Fibroblast of lung (primary cell): ENCODE measurements at regions not wholly inside any gene's neighbourhood (a gene's known extent, or its start where the extent isn't known, plus 50 kb on each side); places are given as distances from the start of the nearest gene placed in this dataset.

Source experiments
- DNase-seq, 2 donors: peaks; one replicate each; pipeline versions ENCODE4 v3.0.0 to v3.0.0-alpha.2; 2010; ENCODE audit warnings: low read depth in 2 of 2
- H2AFZ ChIP-seq: 2 replicates; pipeline ENCODE4 v1.5.1; 2012; ENCODE audit warnings: low read length, control low read depth, inconsistent platforms
- H3K27ac ChIP-seq: 2 replicates; pipeline ENCODE4 v1.5.1; 2011; ENCODE audit warnings: low read length, control low read depth; ENCODE audit not compliant: insufficient read depth
- H3K27me3 ChIP-seq: 2 replicates; pipeline ENCODE4 v1.5.1; 2011; ENCODE audit warnings: mild to moderate bottlenecking, low read length; ENCODE audit not compliant: control insufficient read depth, insufficient read depth
- H3K36me3 ChIP-seq: 2 replicates; pipeline ENCODE4 v1.5.1; 2011; ENCODE audit warnings: low read length; ENCODE audit not compliant: control insufficient read depth, insufficient read depth
- H3K4me1 ChIP-seq: 2 replicates; pipeline ENCODE4 v1.5.1; 2011; ENCODE audit warnings: low read length; ENCODE audit not compliant: control insufficient read depth, insufficient read depth; ENCODE audit errors: extremely low read depth
- H3K4me2 ChIP-seq: 2 replicates; pipeline ENCODE4 v1.5.1; 2011; ENCODE audit warnings: low read length, control low read depth; ENCODE audit not compliant: insufficient read depth; ENCODE audit errors: extremely low read depth
- H3K4me3 ChIP-seq, 4 experiments: fragments of 200-600 bp in 1 of 4; sonication (generic) in 1 of 4; replicated peaks in 1 of 4; 2 replicates each; pipeline ENCODE4 v1.5.1; 2011 to 2016; ENCODE audit warnings: low read length in 4 of 4, low read depth in 3 of 4, mild to moderate bottlenecking in 3 of 4, control low read depth in 2 of 4, inconsistent platforms in 1 of 4, mixed read lengths in 1 of 4; ENCODE audit not compliant: insufficient read depth in 1 of 4; ENCODE audit errors: control extremely low read depth in 1 of 4
- H3K79me2 ChIP-seq: 2 replicates; pipeline ENCODE4 v1.5.1; 2012; ENCODE audit warnings: mild to moderate bottlenecking, low read length, inconsistent platforms; ENCODE audit not compliant: control insufficient read depth, insufficient read depth
- H3K9ac ChIP-seq: 2 replicates; pipeline ENCODE4 v1.5.1; 2011; ENCODE audit warnings: mild to moderate bottlenecking, low read length, control low read depth; ENCODE audit not compliant: insufficient read depth
- H3K9me3 ChIP-seq: 2 replicates; pipeline ENCODE4 v1.5.1; 2012; ENCODE audit warnings: low read depth, low read length; ENCODE audit not compliant: control insufficient read depth, insufficient read depth
- H4K20me1 ChIP-seq: 2 replicates; pipeline ENCODE4 v1.5.1; 2011; ENCODE audit warnings: low read length; ENCODE audit not compliant: control insufficient read depth, insufficient read depth; ENCODE audit errors: extremely low read depth
- EZH2 ChIP-seq: IDR thresholded peaks from 2 replicates; pipeline ENCODE4 v1.5.1; 2012; ENCODE audit warnings: low read length, control low read depth, mild to moderate bottlenecking; ENCODE audit errors: missing control alignments
- TF ChIP-seq, protein P1 (sequence below), 2 donors: IDR thresholded peaks in 1 of 2; conservative IDR thresholded peaks in 1 of 2; 1 replicate in 1 of 2; 2 replicates in 1 of 2; pipeline ENCODE4 v1.5.1; 2011 to 2012; ENCODE audit warnings: low read length in 2 of 2, control low read depth in 1 of 2, inconsistent platforms in 1 of 2, low read depth in 1 of 2, mild to moderate bottlenecking in 1 of 2

DNA sequence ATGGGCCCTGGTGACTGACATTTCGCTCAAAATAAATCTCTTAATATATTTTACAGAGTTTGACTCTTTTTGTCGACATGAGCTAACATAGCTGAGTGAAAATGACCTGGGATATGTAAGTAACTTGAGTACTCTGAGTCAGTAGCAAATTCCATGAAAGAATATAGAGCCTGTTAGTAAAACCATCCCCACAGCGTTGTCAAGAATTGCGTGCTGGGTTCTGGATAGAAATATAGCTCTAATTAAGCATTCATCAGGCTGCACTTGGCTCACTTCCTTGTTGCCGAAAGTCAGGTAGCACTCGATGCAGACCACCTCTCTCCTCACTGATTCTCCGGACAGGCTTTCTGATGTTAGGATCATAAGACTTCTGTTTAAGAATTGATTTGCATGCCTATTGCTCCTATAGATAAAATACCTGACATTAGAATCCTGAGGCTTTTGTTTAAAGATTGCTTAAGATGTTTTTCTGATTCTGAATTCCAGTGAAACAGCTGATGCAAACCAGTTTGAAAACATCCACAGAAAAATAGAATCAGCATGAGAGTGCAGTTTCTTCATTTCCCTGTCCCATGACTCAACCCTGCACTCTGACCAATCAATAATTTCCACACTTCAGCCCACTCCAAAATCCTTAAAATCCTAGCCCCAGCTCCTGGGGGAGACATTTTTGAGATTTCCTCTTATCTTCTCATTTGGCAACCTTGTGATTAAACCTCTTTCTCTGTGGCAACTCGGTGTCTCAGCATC, 310.6 kb downstream of the DIRAS2 start:
- no peak for TF ChIP-seq EZH2
- TF ChIP-seq, protein P1, sequence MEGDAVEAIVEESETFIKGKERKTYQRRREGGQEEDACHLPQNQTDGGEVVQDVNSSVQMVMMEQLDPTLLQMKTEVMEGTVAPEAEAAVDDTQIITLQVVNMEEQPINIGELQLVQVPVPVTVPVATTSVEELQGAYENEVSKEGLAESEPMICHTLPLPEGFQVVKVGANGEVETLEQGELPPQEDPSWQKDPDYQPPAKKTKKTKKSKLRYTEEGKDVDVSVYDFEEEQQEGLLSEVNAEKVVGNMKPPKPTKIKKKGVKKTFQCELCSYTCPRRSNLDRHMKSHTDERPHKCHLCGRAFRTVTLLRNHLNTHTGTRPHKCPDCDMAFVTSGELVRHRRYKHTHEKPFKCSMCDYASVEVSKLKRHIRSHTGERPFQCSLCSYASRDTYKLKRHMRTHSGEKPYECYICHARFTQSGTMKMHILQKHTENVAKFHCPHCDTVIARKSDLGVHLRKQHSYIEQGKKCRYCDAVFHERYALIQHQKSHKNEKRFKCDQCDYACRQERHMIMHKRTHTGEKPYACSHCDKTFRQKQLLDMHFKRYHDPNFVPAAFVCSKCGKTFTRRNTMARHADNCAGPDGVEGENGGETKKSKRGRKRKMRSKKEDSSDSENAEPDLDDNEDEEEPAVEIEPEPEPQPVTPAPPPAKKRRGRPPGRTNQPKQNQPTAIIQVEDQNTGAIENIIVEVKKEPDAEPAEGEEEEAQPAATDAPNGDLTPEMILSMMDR (conservative IDR thresholded peaks at IDR 0.05 in 1 of 2, IDR thresholded peaks at IDR 0.05 in 1 of 2; ENCODE audit: low read depth in 1 of 2, low read length in 2 of 2), result no peak
- no peaks in the 10 kb centered on the region for H3K36me3 ChIP-seq
- H3K27ac ChIP-seq, result peak overlapping the region; percentile 11
- no peaks in the 10 kb centered on the region for H3K79me2 ChIP-seq
- no peaks in the 10 kb centered on the region for H3K4me1 ChIP-seq
- H3K27me3 ChIP-seq, result no peaks in the 10 kb centered on the region
- no peak overlapping the region for H3K9ac ChIP-seq
- no peak overlapping the region for H2AFZ ChIP-seq
- H3K4me2 ChIP-seq, result no peak overlapping the region
- DNase-seq, result peak; percentile 41 to 83
- H4K20me1 ChIP-seq, result no peaks in the 10 kb centered on the region
- no peak overlapping the region for H3K4me3 ChIP-seq
- no peaks in the 10 kb centered on the region for H3K9me3 ChIP-seq

DNA sequence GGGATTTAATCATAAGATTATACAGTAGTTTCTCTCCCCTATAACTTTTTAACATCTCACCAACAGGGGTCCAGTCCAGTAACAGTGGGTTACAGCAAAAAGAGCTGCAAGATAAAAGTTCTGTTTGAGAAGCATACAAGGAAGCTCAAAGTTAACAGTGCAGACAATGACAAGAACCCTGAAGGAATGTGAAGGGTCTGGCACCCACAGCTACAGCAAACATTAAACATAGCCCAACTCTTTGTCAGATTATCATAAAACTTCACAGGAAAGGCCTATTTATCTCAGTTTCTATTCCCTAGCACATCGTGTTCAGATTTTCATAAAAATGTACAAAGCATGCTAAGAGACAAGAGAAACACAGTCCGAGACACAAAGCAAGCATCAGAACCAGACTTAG, 309.4 kb downstream of the DIRAS2 start:
- Histone ChIP-seq H3K4me1 (no peaks in the 10 kb centered on the region), H3K27me3 (no peaks in the 10 kb centered on the region), H3K4me2 (no peak overlapping the region), H4K20me1 (no peaks in the 10 kb centered on the region), H3K9me3 (no peaks in the 10 kb centered on the region), H3K36me3 (no peaks in the 10 kb centered on the region), H3K79me2 (no peaks in the 10 kb centered on the region), H3K4me3 (no peak overlapping the region), H2AFZ (no peak overlapping the region), H3K9ac (no peak overlapping the region), H3K27ac (no peak overlapping the region)
- TF ChIP-seq, protein P1 (conservative IDR thresholded peaks at IDR 0.05 in 1 of 2, IDR thresholded peaks at IDR 0.05 in 1 of 2; ENCODE audit: low read depth in 1 of 2, low read length in 2 of 2), result no peak
- no peak for TF ChIP-seq EZH2
- DNase-seq, result no peak

DNA sequence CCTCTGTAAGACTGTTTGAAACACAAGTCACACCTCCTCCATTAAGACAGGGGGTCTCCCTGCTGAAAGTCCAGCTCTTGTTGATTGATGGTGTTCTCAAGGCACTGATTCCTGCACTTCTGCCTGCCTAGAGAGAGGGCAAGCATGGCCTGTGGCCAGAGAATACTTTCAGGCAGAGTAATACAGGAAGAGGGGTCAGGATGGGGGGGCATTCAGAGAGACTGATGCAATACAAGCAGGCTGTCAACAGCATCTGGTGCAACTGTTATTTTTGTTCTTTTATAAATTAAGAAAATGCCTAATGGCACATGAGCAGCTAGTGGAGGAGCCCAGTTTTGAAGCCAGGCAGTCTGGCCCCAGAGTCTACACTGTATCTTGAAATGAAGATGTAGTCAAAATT, 302.2 kb downstream of the DIRAS2 start:
- H3K36me3 ChIP-seq, result no peaks in the 10 kb centered on the region
- H3K9ac ChIP-seq, result no peak overlapping the region
- H3K27me3 ChIP-seq, result no peaks in the 10 kb centered on the region
- H3K79me2 ChIP-seq, result no peaks in the 10 kb centered on the region
- H2AFZ ChIP-seq, result no peak overlapping the region
- H3K4me1 ChIP-seq, result no peaks in the 10 kb centered on the region
- H3K9me3 ChIP-seq, result no peaks in the 10 kb centered on the region
- TF ChIP-seq, protein P1 (conservative IDR thresholded peaks at IDR 0.05 in 1 of 2, IDR thresholded peaks at IDR 0.05 in 1 of 2; ENCODE audit: low read depth in 1 of 2, low read length in 2 of 2), result no peak
- no peak for TF ChIP-seq EZH2
- peak; percentile 50 to 87 for DNase-seq
- no peak overlapping the region for H3K27ac ChIP-seq
- H3K4me2 ChIP-seq, result peak overlapping the region; percentile 4
- no peak overlapping the region for H3K4me3 ChIP-seq
- H4K20me1 ChIP-seq, result no peaks in the 10 kb centered on the region
